Endothelial cell (in vitro differentiated cells): ENCODE measurements at regions not wholly inside any gene's neighbourhood (a gene's known extent, or its start where the extent isn't known, plus 50 kb on each side); places are given as distances from the start of the nearest gene placed in this dataset.

Experiments used
- DNase-seq: peaks from one replicate; pipeline ENCODE4 v3.0.0; 2021; ENCODE audit warnings: low spot score
- H3K27ac Mint-ChIP-seq: one replicate; pipeline ENCODE4 v1.8.0; 2021; ENCODE audit warnings: mixed read lengths, inconsistent platforms; ENCODE audit not compliant: unreplicated experiment
- H3K27me3 Mint-ChIP-seq: one replicate; pipeline ENCODE4 v1.8.0; 2021; ENCODE audit warnings: mild to moderate bottlenecking, moderate library complexity, mixed read lengths, inconsistent platforms; ENCODE audit not compliant: unreplicated experiment
- H3K36me3 Mint-ChIP-seq: one replicate; pipeline ENCODE4 v1.8.0; 2021; ENCODE audit warnings: mild to moderate bottlenecking, low read depth, mixed read lengths, inconsistent platforms; ENCODE audit not compliant: unreplicated experiment
- H3K4me1 Mint-ChIP-seq: one replicate; pipeline ENCODE4 v1.8.0; 2021; ENCODE audit warnings: mild to moderate bottlenecking, mixed read lengths, inconsistent platforms; ENCODE audit not compliant: unreplicated experiment
- H3K4me3 Mint-ChIP-seq: one replicate; pipeline ENCODE4 v1.8.0; 2021; ENCODE audit warnings: mild to moderate bottlenecking, mixed read lengths, inconsistent platforms; ENCODE audit not compliant: unreplicated experiment
- H3K9me3 Mint-ChIP-seq: one replicate; pipeline ENCODE4 v1.8.0; 2021; ENCODE audit warnings: mixed read lengths, inconsistent platforms; ENCODE audit not compliant: unreplicated experiment
- CTCF ChIP-seq: fragments of 200-600 bp; sonication (generic); IDR thresholded peaks from one replicate; pipeline ENCODE4 v1.5.0; 2021; ENCODE audit warnings: antibody characterized with exemption; ENCODE audit not compliant: unreplicated experiment

- TF ChIP-seq CTCF = no peak
- no peaks in the 10 kb centered on the region for H3K4me1 Mint-ChIP-seq
- H3K27ac Mint-ChIP-seq = no peak overlapping the region
- peaks cover 1% of the 10 kb centered on the region for H3K27me3 Mint-ChIP-seq
- H3K9me3 Mint-ChIP-seq = no peaks in the 10 kb centered on the region
- no peak overlapping the region for H3K4me3 Mint-ChIP-seq
- no peaks in the 10 kb centered on the region for H3K36me3 Mint-ChIP-seq
- no peak for DNase-seq
Measured at GRCh38 chr2:187842315-187842714, 288.1 kb upstream of the TFPI start.

GRCh38 chr2:187842978-187843847, 289.0 kb upstream of the TFPI start:
- peak; percentile 79 for TF ChIP-seq CTCF
- peak; percentile 19 for DNase-seq
- H3K27ac Mint-ChIP-seq = no peak overlapping the region

GRCh38 chr2:187847245-187848208, 293.3 kb upstream of the TFPI start:
- Mint-ChIP-seq H3K36me3 (no peaks in the 10 kb centered on the region), H3K4me3 (no peak overlapping the region), H3K27ac (no peak overlapping the region), H3K9me3 (no peaks in the 10 kb centered on the region), H3K27me3 (no peaks in the 10 kb centered on the region), H3K4me1 (no peaks in the 10 kb centered on the region)
- no peak for DNase-seq
- TF ChIP-seq CTCF = no peak

More at GRCh38 chr2:187842978-187843847, 289.0 kb upstream of the TFPI start:
- Mint-ChIP-seq H3K9me3 (no peaks in the 10 kb centered on the region), H3K4me3 (no peak overlapping the region), H3K27me3 (peaks cover 1% of the 10 kb centered on the region), H3K4me1 (no peaks in the 10 kb centered on the region), H3K36me3 (no peaks in the 10 kb centered on the region)

GRCh38 chr2:187851955-187852561, 297.8 kb upstream of the TFPI start:
- no peak overlapping the region for H3K27ac Mint-ChIP-seq
- no peak for DNase-seq
- H3K36me3 Mint-ChIP-seq = no peaks in the 10 kb centered on the region
- no peaks in the 10 kb centered on the region for H3K4me1 Mint-ChIP-seq
- TF ChIP-seq CTCF = no peak
- no peaks in the 10 kb centered on the region for H3K27me3 Mint-ChIP-seq
- no peak overlapping the region for H3K4me3 Mint-ChIP-seq
- no peaks in the 10 kb centered on the region for H3K9me3 Mint-ChIP-seq
